HG03066 (cell line): ENCODE measurements at regions not wholly inside any gene's neighbourhood (a gene's known extent, or its start where the extent isn't known, plus 50 kb on each side); places are given as distances from the start of the nearest gene placed in this dataset.

ENCODE experiments used
- ATAC-seq: cut with Tn5 transposase; IDR thresholded peaks from one replicate; pipeline ENCODE4 v1.9.1; 2021; ENCODE audit warnings: low read depth; ENCODE audit not compliant: unreplicated experiment

DNA sequence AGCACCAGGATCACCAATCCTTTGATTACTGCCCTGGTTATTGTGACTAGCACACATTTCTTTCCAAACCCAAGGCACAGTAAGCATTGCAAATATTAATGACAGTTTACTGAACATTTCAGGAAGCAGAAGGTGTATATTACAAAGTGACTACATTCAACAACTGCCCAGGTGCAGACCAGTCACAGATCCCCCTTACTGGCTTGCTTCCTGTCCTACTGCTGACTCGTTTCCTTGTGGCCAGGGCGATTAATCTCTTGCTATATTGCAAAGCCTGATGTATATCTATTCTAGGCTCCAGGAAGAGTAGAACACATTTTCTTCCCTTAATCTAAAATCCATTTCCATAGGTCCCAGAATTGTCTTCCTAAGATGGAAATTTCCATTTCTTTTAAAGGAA is 77.2 kb upstream of the EPHA7 start:
- no peak for ATAC-seq

DNA sequence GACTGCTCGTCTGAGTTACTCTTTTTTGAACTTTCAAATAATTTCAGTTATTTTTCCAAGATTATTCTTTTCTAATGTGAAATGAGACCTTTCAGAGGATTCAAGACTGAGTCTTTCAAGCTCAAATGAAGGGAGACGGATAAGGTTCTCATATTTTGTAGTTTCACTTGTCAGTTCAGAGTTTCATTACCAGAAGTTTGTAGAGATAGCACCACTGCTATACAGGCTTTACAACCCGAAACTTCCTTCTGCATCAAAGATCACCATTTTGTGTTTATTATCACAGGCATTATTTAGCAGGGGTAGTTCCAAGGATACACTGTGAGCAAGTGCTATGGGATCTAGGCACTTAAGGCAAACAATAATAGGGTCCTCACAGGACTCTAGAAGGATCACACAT is 74.7 kb upstream of the EPHA7 start:
- ATAC-seq, result no peak

DNA sequence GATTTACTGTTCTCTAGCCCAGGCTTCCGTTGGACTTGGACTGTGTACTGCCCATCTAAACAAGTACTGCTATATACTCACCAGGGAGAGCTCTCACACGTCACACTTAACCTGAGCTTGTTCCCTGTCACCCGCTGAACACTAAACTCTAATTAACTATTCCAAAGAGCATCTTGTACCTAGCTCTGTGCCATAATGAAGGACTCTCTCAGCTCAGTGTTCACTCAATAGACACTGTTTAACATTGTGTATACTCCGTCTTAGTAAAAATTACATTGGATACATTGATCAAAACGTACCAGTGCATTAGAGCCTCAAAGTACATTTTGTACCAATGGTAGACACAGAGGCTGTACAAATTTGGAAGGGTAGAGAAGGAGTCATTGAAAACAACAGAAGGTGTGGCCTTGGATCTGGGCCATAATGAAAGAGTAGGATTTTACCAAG is 55.4 kb upstream of the EPHA7 start:
- no peak for ATAC-seq

DNA sequence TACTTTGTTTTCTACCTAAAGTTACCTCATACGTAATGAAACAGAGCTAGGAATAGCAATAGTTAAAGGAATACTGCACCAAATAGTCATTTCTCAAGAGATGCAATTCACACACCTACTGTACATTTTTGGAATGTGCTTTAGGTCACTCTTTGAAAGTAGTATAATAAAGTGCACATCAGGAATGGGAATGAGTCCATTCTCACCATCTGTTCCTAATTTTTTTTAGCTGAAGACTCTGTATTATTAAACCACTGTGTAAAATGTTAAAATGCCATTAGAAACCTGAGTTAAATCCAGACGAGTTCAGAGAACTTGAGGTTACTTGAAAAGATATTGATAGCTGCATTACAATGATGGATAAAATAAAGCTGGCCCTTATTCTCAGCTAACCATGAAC is 51.9 kb upstream of the EPHA7 start:
- ATAC-seq, result no peak
